Caco-2 (cell line): ENCODE measurements at regions not wholly inside any gene's neighbourhood (a gene's known extent, or its start where the extent isn't known, plus 50 kb on each side); places are given as distances from the start of the nearest gene placed in this dataset.

ENCODE experiments used
- BruUV-seq: library from RNA; stranded (reverse); fragments of 400-500 nt; replicated peaks from 2 replicates; lab custom pipeline; 2021; lab: Mats Ljungman, UMichigan
- CTCF ChIA-PET: fragments of 300-600 bp; sonication (Branson Sonifier 250); formaldehyde crosslinking; loops from one replicate; lab custom pipeline; 2022; ENCODE audit warnings: antibody characterized with exemption; lab: Charles Lee
- POLR2A ChIA-PET: fragments of 300-600 bp; sonication (Branson Sonifier 250); formaldehyde crosslinking; loops from one replicate; lab custom pipeline; 2022; ENCODE audit warnings: antibody characterized with exemption; lab: Charles Lee
- DNase-seq, 2 experiments: peaks; one replicate each; pipeline versions ENCODE4 v3.0.0 to v3.0.0-alpha.2; 2020 to 2022
- H3K27me3 ChIP-seq: replicated peaks from 2 replicates; pipeline ENCODE4 v1.6.0; 2011; ENCODE audit warnings: low read length; ENCODE audit not compliant: control insufficient read depth, insufficient read depth
- H3K36me3 ChIP-seq: 2 replicates; pipeline ENCODE4 v1.5.1; 2011; ENCODE audit warnings: low read length; ENCODE audit not compliant: control insufficient read depth, insufficient read depth
- H3K4me1 ChIP-seq: fragments of 250-450 bp; sonication (Bioruptor Pico); 2 replicates; pipeline ENCODE4 v1.5.1; 2020; ENCODE audit warnings: mild to moderate bottlenecking
- H3K4me3 ChIP-seq: 2 replicates; pipeline ENCODE4 v1.5.1; 2011; ENCODE audit warnings: low read depth, mild to moderate bottlenecking, control low read depth, low read length
- H3K9me3 ChIP-seq: fragments of 250-450 bp; sonication (Bioruptor Pico); 2 replicates; pipeline ENCODE4 v1.5.1; 2020; ENCODE audit warnings: mild to moderate bottlenecking, moderate library complexity
- H3K27ac Mint-ChIP-seq: one replicate; pipeline ENCODE4 v1.8.0; 2022; ENCODE audit warnings: mixed read lengths; ENCODE audit not compliant: unreplicated experiment
- H3K27me3 Mint-ChIP-seq: one replicate; pipeline ENCODE4 v1.8.0; 2022; ENCODE audit warnings: mixed read lengths; ENCODE audit not compliant: insufficient read depth, unreplicated experiment
- H3K36me3 Mint-ChIP-seq: one replicate; pipeline ENCODE4 v1.8.0; 2022; ENCODE audit warnings: mild to moderate bottlenecking, mixed read lengths; ENCODE audit not compliant: insufficient read depth, unreplicated experiment
- H3K4me1 Mint-ChIP-seq: one replicate; pipeline ENCODE4 v1.8.0; 2022; ENCODE audit warnings: low read depth, mixed read lengths; ENCODE audit not compliant: unreplicated experiment
- H3K4me3 Mint-ChIP-seq: one replicate; pipeline ENCODE4 v1.8.0; 2022; ENCODE audit warnings: mild to moderate bottlenecking, moderate library complexity, mixed read lengths; ENCODE audit not compliant: unreplicated experiment
- H3K9me3 Mint-ChIP-seq: one replicate; pipeline ENCODE4 v1.8.0; 2022; ENCODE audit warnings: mixed read lengths; ENCODE audit not compliant: unreplicated experiment
- CTCF ChIP-seq, 2 experiments: fragments of 200-600 bp in 1 of 2; IDR thresholded peaks; 1 replicate in 1 of 2; 2 replicates in 1 of 2; pipeline versions ENCODE4 v1.5.1 to v1.8.0; 2011 to 2022; ENCODE audit warnings: antibody characterized with exemption in 1 of 2, control low read depth in 1 of 2, inconsistent platforms in 1 of 2, low read depth in 1 of 2, low read length in 1 of 2, mild to moderate bottlenecking in 1 of 2, moderate library complexity in 1 of 2; ENCODE audit not compliant: insufficient read depth in 1 of 2, severe bottlenecking in 1 of 2, unreplicated experiment in 1 of 2
- intact Hi-C: fragments of 100-400 bp; cut with micrococcal nuclease; formaldehyde crosslinking; loops from one replicate; pipeline ENCODE4 v1.10.0; 2022; ENCODE audit not compliant: unreplicated experiment

- Mint-ChIP-seq H3K4me1 (no peaks in the 10 kb centered on the region), H3K4me3 (no peak overlapping the region), H3K27ac (no peak overlapping the region), H3K9me3 (peaks cover 9% of the 10 kb centered on the region), H3K27me3 (peaks cover 10% of the 10 kb centered on the region), H3K36me3 (no peaks in the 10 kb centered on the region)
- no peak for TF ChIP-seq CTCF (IDR thresholded peaks at IDR 0.05; ENCODE audit: insufficient read depth in 1 of 2, low read depth in 1 of 2, low read length in 1 of 2, severe bottlenecking in 1 of 2, unreplicated experiment in 1 of 2)
- CTCF ChIA-PET, result no interaction called here
- H3K4me3 ChIP-seq, result no peak overlapping the region
- no peaks in the 10 kb centered on the region for H3K27me3 ChIP-seq
- no peaks in the 10 kb centered on the region for H3K9me3 ChIP-seq
- no peaks in the 10 kb centered on the region for H3K4me1 ChIP-seq
- DNase-seq, result no peak
- intact Hi-C loops, result no loop called here
- BruUV-seq, result no TSS peak
- POLR2A ChIA-PET, result no interaction called here
- no peaks in the 10 kb centered on the region for H3K36me3 ChIP-seq
Measured at GRCh38 chr16:55273959-55274358, 50.0 kb upstream of the IRX6 start.
